OCI-M2 (cell line): ENCODE measurements at regions not wholly inside any gene's neighbourhood (a gene's known extent, or its start where the extent isn't known, plus 50 kb on each side); places are given as distances from the start of the nearest gene placed in this dataset.

Source experiments
- DNase-seq: peaks from one replicate; lab custom pipeline; 2025; ENCODE audit not compliant: unreplicated experiment; lab: John Stamatoyannopoulos, UW

GRCh38 chr7:121810831-121811672 is 61.9 kb upstream of the PTPRZ1 start:
- no peak for DNase-seq

- DNase-seq = no peak
Observed at GRCh38 chr7:121807078-121807477, 65.9 kb upstream of the PTPRZ1 start.

- DNase-seq = no peak
Observed at GRCh38 chr7:121803039-121803438, 69.9 kb upstream of the PTPRZ1 start.

- no peak for DNase-seq
Observed at GRCh38 chr7:121800916-121801675, 71.9 kb upstream of the PTPRZ1 start.

GRCh38 chr7:121798896-121799295 is 74.1 kb upstream of the PTPRZ1 start:
- DNase-seq = no peak

GRCh38 chr7:121798453-121798840 is 74.5 kb upstream of the PTPRZ1 start:
- DNase-seq = no peak

- no peak for DNase-seq
Observed at GRCh38 chr7:121797657-121798452, 75.1 kb upstream of the PTPRZ1 start.

GRCh38 chr7:121796936-121797656 is 75.9 kb upstream of the PTPRZ1 start:
- DNase-seq = no peak

- DNase-seq = no peak
Observed at GRCh38 chr7:121796381-121796780, 76.6 kb upstream of the PTPRZ1 start.

- DNase-seq = no peak
Observed at GRCh38 chr7:121795736-121796135, 77.2 kb upstream of the PTPRZ1 start.

GRCh38 chr7:121793716-121794115 is 79.2 kb upstream of the PTPRZ1 start:
- DNase-seq = no peak

- DNase-seq = no peak
Observed at GRCh38 chr7:121777672-121778071, 95.3 kb upstream of the PTPRZ1 start.

- DNase-seq = no peak
Observed at GRCh38 chr7:121774563-121774962, 98.4 kb upstream of the PTPRZ1 start.

- DNase-seq = no peak
Observed at GRCh38 chr7:121766676-121767075, 106.3 kb upstream of the PTPRZ1 start.

GRCh38 chr7:121761399-121761798 is 111.6 kb upstream of the PTPRZ1 start:
- no peak for DNase-seq

- no peak for DNase-seq
Observed at GRCh38 chr7:121755818-121756552, 117.0 kb upstream of the PTPRZ1 start.

- DNase-seq = no peak
Observed at GRCh38 chr7:121755286-121755685, 117.7 kb upstream of the PTPRZ1 start.

GRCh38 chr7:121753944-121754343 is 119.0 kb upstream of the PTPRZ1 start:
- DNase-seq = no peak

- no peak for DNase-seq
Observed at GRCh38 chr7:121752706-121753105, 120.3 kb upstream of the PTPRZ1 start.

- DNase-seq = no peak
Observed at GRCh38 chr7:121748546-121748945, 124.4 kb upstream of the PTPRZ1 start.
